ENCODE measurements at regions not wholly inside any gene's neighbourhood (a gene's known extent, or its start where the extent isn't known, plus 50 kb on each side); places are given as distances from the start of the nearest gene placed in this dataset.

GRCh38 chr2:63765117-63765516 lies 76.6 kb upstream of the UGP2 start:
- no peak for TF ChIP-seq CTCF (conservative IDR thresholded peaks at IDR 0.05; ENCODE audit: low read depth in 2 of 2)
- TF ChIP-seq EZH2 (IDR thresholded peaks at IDR 0.05; ENCODE audit: low read depth, unreplicated experiment): no peak
- TF ChIP-seq CREB1 (CRISPR knock-in tag; IDR thresholded peaks at IDR 0.05; ENCODE audit: low read depth): no peak
- no peak for TF ChIP-seq POLR2AphosphoS5 (IDR thresholded peaks at IDR 0.05; ENCODE audit: low read depth)

Measured in GM23338 (cell line).